NCI-H2227 (cell line): ENCODE measurements at regions not wholly inside any gene's neighbourhood (a gene's known extent, or its start where the extent isn't known, plus 50 kb on each side); places are given as distances from the start of the nearest gene placed in this dataset.

ENCODE experiments used
- DNase-seq: peaks from one replicate; lab custom pipeline; 2025; ENCODE audit not compliant: unreplicated experiment; lab: John Stamatoyannopoulos, UW

- DNase-seq: no peak
Measured at GRCh38 chr7:52283335-52283734, 752.1 kb upstream of the POM121L12 start.

GRCh38 chr7:52273685-52274610 is 761.5 kb upstream of the POM121L12 start:
- no peak for DNase-seq

GRCh38 chr7:52271703-52272102 is 763.7 kb upstream of the POM121L12 start:
- DNase-seq: no peak

- DNase-seq: no peak
Measured at GRCh38 chr7:52270301-52270700, 765.1 kb upstream of the POM121L12 start.

- DNase-seq: no peak
Measured at GRCh38 chr7:52269669-52270068, 765.8 kb upstream of the POM121L12 start.

- DNase-seq: no peak
Measured at GRCh38 chr7:52261057-52261456, 774.4 kb upstream of the POM121L12 start.

- DNase-seq: no peak
Measured at GRCh38 chr7:52260046-52260665, 775.3 kb upstream of the POM121L12 start.

GRCh38 chr7:52257890-52258289 is 777.5 kb upstream of the POM121L12 start:
- no peak for DNase-seq

GRCh38 chr7:52254396-52255010 is 780.9 kb upstream of the POM121L12 start:
- no peak for DNase-seq

- DNase-seq: no peak
Measured at GRCh38 chr7:52253953-52254352, 781.5 kb upstream of the POM121L12 start.

GRCh38 chr7:52249741-52250140 is 785.7 kb upstream of the POM121L12 start:
- no peak for DNase-seq

- no peak for DNase-seq
Measured at GRCh38 chr7:52247518-52247917, 787.9 kb upstream of the POM121L12 start.

GRCh38 chr7:52243685-52244084 is 791.7 kb upstream of the POM121L12 start:
- DNase-seq: no peak

- DNase-seq: no peak
Measured at GRCh38 chr7:52233248-52233647, 802.2 kb upstream of the POM121L12 start.

GRCh38 chr7:52211930-52212329 is 823.5 kb upstream of the POM121L12 start:
- DNase-seq: no peak

- DNase-seq: no peak
Measured at GRCh38 chr7:52209614-52210013, 825.8 kb upstream of the POM121L12 start.

- DNase-seq: no peak
Measured at GRCh38 chr7:52197221-52197620, 838.2 kb upstream of the POM121L12 start.

GRCh38 chr7:52195664-52196063 is 839.8 kb upstream of the POM121L12 start:
- DNase-seq: no peak

GRCh38 chr7:52189153-52189778 is 846.2 kb upstream of the POM121L12 start:
- DNase-seq: no peak

- no peak for DNase-seq
Measured at GRCh38 chr7:52184006-52184703, 851.3 kb upstream of the POM121L12 start.

GRCh38 chr7:52179934-52180333 is 855.5 kb upstream of the POM121L12 start:
- DNase-seq: no peak
